Left lobe of liver (tissue), 2 donors: ENCODE measurements at regions not wholly inside any gene's neighbourhood (a gene's known extent, or its start where the extent isn't known, plus 50 kb on each side); places are given as distances from the start of the nearest gene placed in this dataset.

ENCODE experiments used
- ATAC-seq: fragments of 200-7000 bp; cut with Tn5 transposase; one replicate; pipeline ENCODE4 v1.9.1; 2020; ENCODE audit warnings: mild to moderate bottlenecking, moderate library complexity
- DNase-seq: peaks from one replicate; pipeline ENCODE4 v3.0.0-alpha.2; 2020; ENCODE audit warnings: low spot score
- donor health status: DM: no; HTN: no; CAD: no; lungs with moderate emphysema.
- donor health status: DM: no; HTN: yes; CAD: no.

GRCh38 chr3:4021162-4021561 is 221.9 kb downstream of the LRRN1 start:
- no peak for DNase-seq
- no peak for ATAC-seq

GRCh38 chr3:4029135-4029534 is 229.9 kb downstream of the LRRN1 start:
- no peak for DNase-seq
- no peak for ATAC-seq

GRCh38 chr3:4030624-4031023 is 231.4 kb downstream of the LRRN1 start:
- no peak for ATAC-seq
- DNase-seq = no peak

- ATAC-seq (no peak), DNase-seq (no peak)
These were observed 234.1 kb downstream of the LRRN1 start for GRCh38 chr3:4033296-4033695.

GRCh38 chr3:4036046-4036445 is 236.8 kb downstream of the LRRN1 start:
- ATAC-seq (no peak), DNase-seq (no peak)

- ATAC-seq = no peak
- DNase-seq = no peak
These were observed 239.1 kb downstream of the LRRN1 start for GRCh38 chr3:4038351-4038750.

- ATAC-seq (no peak), DNase-seq (no peak)
These were observed 242.8 kb downstream of the LRRN1 start for GRCh38 chr3:4042070-4042469.

- ATAC-seq (no peak), DNase-seq (no peak)
These were observed 243.6 kb downstream of the LRRN1 start for GRCh38 chr3:4042869-4043268.

GRCh38 chr3:4043867-4044575 is 244.8 kb downstream of the LRRN1 start:
- ATAC-seq = no peak
- DNase-seq = no peak

- no peak for ATAC-seq
- DNase-seq = no peak
These were observed 245.4 kb downstream of the LRRN1 start for GRCh38 chr3:4044619-4045018.

- ATAC-seq = no peak
- no peak for DNase-seq
These were observed 246.5 kb downstream of the LRRN1 start for GRCh38 chr3:4045756-4046155.

- no peak for DNase-seq
- no peak for ATAC-seq
These were observed 248.1 kb downstream of the LRRN1 start for GRCh38 chr3:4047366-4047765.

- DNase-seq (no peak), ATAC-seq (no peak)
These were observed 250.5 kb upstream of the SETMAR start for GRCh38 chr3:4052706-4053105.

- ATAC-seq (no peak), DNase-seq (no peak)
These were observed 249.2 kb upstream of the SETMAR start for GRCh38 chr3:4053975-4054374.

GRCh38 chr3:4060064-4060463 is 243.1 kb upstream of the SETMAR start:
- DNase-seq (no peak), ATAC-seq (no peak)

- no peak for DNase-seq
- no peak for ATAC-seq
These were observed 242.6 kb upstream of the SETMAR start for GRCh38 chr3:4060603-4061002.

- DNase-seq (no peak), ATAC-seq (no peak)
These were observed 242.0 kb upstream of the SETMAR start for GRCh38 chr3:4061195-4061594.

- ATAC-seq = no peak
- DNase-seq = no peak
These were observed 241.3 kb upstream of the SETMAR start for GRCh38 chr3:4061783-4062360.

- no peak for DNase-seq
- no peak for ATAC-seq
These were observed 240.5 kb upstream of the SETMAR start for GRCh38 chr3:4062621-4063020.

- DNase-seq (no peak), ATAC-seq (no peak)
These were observed 239.1 kb upstream of the SETMAR start for GRCh38 chr3:4063916-4064574.

- DNase-seq (no peak), ATAC-seq (no peak)
These were observed 238.1 kb upstream of the SETMAR start for GRCh38 chr3:4065085-4065484.

- DNase-seq (no peak), ATAC-seq (no peak)
These were observed 237.6 kb upstream of the SETMAR start for GRCh38 chr3:4065554-4065953.

GRCh38 chr3:4067893-4068292 is 235.3 kb upstream of the SETMAR start:
- DNase-seq (no peak), ATAC-seq (no peak)
